BE2C (cell line): ENCODE measurements at regions not wholly inside any gene's neighbourhood (a gene's known extent, or its start where the extent isn't known, plus 50 kb on each side); places are given as distances from the start of the nearest gene placed in this dataset.

Source experiments
- DNase-seq: peaks from one replicate; pipeline ENCODE4 v3.0.0-alpha.2; 2020
- H3K27me3 ChIP-seq: fragments of 250-450 bp; sonication (Bioruptor Pico); 2 replicates; pipeline ENCODE4 v1.5.1; 2020; ENCODE audit warnings: mild to moderate bottlenecking
- H3K36me3 ChIP-seq: fragments of 250-450 bp; sonication (Bioruptor Pico); 2 replicates; pipeline ENCODE4 v1.5.1; 2020; ENCODE audit warnings: mild to moderate bottlenecking
- H3K4me1 ChIP-seq: fragments of 250-450 bp; sonication (Bioruptor Pico); 2 replicates; pipeline ENCODE4 v1.5.1; 2020
- H3K4me3 ChIP-seq: 2 replicates; pipeline ENCODE4 v1.5.1; 2011; ENCODE audit warnings: low read depth, low read length
- H3K9me3 ChIP-seq: fragments of 250-450 bp; sonication (Bioruptor Pico); 2 replicates; pipeline ENCODE4 v1.5.1; 2020
- TF ChIP-seq, protein P1 (sequence below): IDR thresholded peaks from 2 replicates; pipeline ENCODE4 v1.5.1; 2012; ENCODE audit warnings: mild to moderate bottlenecking, low read depth, low read length

DNA sequence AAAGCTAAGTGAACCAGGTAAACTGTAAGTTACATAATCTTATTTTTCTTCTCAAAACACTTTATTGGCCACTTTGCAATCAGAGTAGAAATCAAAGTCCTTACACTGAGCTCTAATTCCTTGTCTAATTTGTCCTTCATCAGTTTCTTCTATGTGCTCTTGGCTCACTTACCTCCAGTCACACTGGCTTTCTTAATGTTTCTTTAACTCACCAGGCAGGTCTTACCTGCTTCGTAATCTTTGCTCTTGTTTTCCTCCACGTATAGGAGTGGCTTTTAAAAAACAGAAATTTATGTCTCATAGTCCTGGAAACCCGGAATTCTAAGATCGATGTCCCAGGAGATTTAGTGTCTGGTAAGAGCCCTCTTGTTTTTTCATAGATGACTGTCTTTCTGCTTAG, 1462.1 kb downstream of the FSTL5 start:
- TF ChIP-seq, protein P1, sequence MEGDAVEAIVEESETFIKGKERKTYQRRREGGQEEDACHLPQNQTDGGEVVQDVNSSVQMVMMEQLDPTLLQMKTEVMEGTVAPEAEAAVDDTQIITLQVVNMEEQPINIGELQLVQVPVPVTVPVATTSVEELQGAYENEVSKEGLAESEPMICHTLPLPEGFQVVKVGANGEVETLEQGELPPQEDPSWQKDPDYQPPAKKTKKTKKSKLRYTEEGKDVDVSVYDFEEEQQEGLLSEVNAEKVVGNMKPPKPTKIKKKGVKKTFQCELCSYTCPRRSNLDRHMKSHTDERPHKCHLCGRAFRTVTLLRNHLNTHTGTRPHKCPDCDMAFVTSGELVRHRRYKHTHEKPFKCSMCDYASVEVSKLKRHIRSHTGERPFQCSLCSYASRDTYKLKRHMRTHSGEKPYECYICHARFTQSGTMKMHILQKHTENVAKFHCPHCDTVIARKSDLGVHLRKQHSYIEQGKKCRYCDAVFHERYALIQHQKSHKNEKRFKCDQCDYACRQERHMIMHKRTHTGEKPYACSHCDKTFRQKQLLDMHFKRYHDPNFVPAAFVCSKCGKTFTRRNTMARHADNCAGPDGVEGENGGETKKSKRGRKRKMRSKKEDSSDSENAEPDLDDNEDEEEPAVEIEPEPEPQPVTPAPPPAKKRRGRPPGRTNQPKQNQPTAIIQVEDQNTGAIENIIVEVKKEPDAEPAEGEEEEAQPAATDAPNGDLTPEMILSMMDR = no peak
- Histone ChIP-seq H3K4me1 (no peaks in the 10 kb centered on the region), H3K9me3 (no peaks in the 10 kb centered on the region), H3K27me3 (no peaks in the 10 kb centered on the region), H3K4me3 (no peak overlapping the region), H3K36me3 (no peaks in the 10 kb centered on the region)
- DNase-seq = no peak

DNA sequence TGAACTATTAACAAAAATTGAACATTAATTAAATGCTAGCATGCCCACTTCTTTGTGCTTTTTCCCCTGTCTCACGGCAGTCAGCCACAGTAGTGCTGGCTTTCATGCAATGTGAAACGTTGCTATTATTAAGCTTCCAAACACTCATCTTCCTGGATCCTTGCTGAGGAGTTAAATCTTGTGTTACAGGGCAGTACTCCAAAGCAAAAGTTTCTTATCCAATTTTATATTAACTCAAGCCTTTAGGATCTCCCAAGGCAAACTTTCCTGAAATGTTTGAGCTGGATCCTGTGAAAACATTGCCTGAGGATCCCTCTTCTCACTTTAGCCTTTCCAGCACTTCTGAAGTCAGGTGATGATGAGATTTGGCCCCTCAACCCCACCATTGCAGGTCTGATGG, 1454.8 kb downstream of the FSTL5 start:
- Histone ChIP-seq H3K36me3 (no peaks in the 10 kb centered on the region), H3K9me3 (no peaks in the 10 kb centered on the region), H3K4me1 (no peaks in the 10 kb centered on the region), H3K4me3 (no peak overlapping the region), H3K27me3 (no peaks in the 10 kb centered on the region)
- TF ChIP-seq, protein P1 = no peak
- DNase-seq = no peak

DNA sequence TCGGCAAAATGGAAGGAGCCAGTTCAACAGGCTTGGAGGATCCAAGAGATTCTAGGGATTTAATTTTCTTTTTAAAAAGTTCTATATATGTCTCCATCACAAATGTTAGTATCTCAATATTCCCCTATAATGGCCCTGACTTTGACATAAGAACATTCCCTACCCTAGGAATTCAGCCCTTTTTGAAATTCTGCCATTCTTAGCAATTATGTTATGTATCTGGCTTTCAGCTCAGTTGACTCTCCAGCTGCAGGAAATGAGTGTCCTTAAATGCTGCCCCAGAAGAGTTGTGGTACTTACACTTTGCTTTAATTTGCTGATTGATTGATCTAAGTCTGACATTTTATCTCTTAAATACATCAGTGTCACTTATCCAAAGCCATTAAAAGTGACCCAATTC, 1454.3 kb downstream of the FSTL5 start:
- no peaks in the 10 kb centered on the region for H3K4me1 ChIP-seq
- no peak for DNase-seq
- H3K4me3 ChIP-seq = no peak overlapping the region
- no peaks in the 10 kb centered on the region for H3K9me3 ChIP-seq
- no peaks in the 10 kb centered on the region for H3K27me3 ChIP-seq
- no peaks in the 10 kb centered on the region for H3K36me3 ChIP-seq
- TF ChIP-seq, protein P1 = no peak

- H3K4me1 ChIP-seq = no peaks in the 10 kb centered on the region
- TF ChIP-seq, protein P1 = no peak
- H3K27me3 ChIP-seq = no peaks in the 10 kb centered on the region
- no peaks in the 10 kb centered on the region for H3K9me3 ChIP-seq
- no peaks in the 10 kb centered on the region for H3K36me3 ChIP-seq
- H3K4me3 ChIP-seq = no peak overlapping the region
- DNase-seq = no peak
These were observed 1447.2 kb downstream of the FSTL5 start for GRCh38 chr4:160716551-160716950.

DNA sequence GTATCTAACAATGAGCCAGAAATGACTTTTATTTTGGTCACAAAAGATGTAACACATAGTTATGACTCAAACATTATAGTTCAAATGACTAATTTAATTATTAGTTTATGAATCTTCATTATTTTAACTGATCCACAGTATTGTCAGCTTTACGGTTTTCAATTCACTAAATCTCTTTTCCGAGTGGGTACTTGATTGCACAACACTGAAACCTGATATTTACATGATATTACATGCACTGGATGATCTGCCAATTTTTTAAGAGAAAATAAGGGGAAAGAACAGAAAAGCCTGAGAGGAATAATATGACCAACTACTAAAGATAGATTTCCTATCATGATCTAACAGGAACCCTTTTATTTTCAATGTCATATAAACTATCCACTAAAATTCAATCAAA, 1446.0 kb downstream of the FSTL5 start:
- Histone ChIP-seq H3K9me3 (no peaks in the 10 kb centered on the region), H3K27me3 (no peaks in the 10 kb centered on the region), H3K4me1 (no peaks in the 10 kb centered on the region), H3K36me3 (no peaks in the 10 kb centered on the region), H3K4me3 (no peak overlapping the region)
- no peak for DNase-seq
- TF ChIP-seq, protein P1 = no peak

DNA sequence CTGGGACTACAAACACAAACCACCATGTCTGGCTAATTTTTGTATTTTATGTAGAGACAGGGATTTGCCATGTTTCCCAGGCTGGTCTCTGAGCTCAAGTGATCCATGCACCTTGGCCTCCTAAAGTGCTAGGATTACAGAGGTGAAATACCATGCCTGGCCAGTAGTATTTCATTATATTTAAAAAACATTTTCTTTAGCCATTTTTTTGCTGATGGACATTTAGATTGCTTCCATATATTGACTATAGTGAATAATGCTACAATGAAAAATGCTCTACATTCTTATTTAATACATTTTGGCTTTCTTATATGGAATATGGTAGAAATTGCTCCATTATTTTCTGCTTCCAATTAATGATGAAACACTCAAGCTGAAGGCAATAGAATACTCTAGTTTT, 1439.7 kb downstream of the FSTL5 start:
- TF ChIP-seq, protein P1 = no peak
- Histone ChIP-seq H3K9me3 (no peaks in the 10 kb centered on the region), H3K27me3 (no peaks in the 10 kb centered on the region), H3K4me1 (no peaks in the 10 kb centered on the region), H3K4me3 (no peak overlapping the region), H3K36me3 (no peaks in the 10 kb centered on the region)
- DNase-seq = no peak
